Endothelial cell of hepatic sinusoid (primary cell): ENCODE measurements at regions not wholly inside any gene's neighbourhood (a gene's known extent, or its start where the extent isn't known, plus 50 kb on each side); places are given as distances from the start of the nearest gene placed in this dataset.

ENCODE experiments used
- in situ Hi-C: cut with HindIII; loops from 2 replicates; pipeline ENCODE4 v1.10.0; 2017; ENCODE audit warnings: low sequenced_read_pairs

DNA sequence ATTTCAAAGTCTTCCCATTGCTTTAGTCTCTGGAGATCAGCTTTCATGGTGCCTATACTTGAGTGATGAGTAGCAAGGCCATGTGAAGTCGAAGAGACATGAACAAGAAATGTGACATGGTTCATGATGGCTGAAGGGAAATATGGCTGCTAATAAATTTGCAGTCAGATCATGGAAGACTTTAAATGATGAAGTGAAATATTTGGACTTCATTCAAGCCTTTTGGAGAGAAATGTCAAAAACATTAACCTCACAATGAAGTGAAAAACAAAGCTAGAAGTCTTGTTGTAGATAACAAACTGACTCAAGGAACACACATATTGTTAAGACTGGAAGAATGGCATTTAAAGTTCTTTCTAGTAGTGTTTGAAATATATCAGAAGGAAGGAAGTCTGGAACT is 120.3 kb upstream of the CCDC54 start:
- in situ Hi-C loops, result loop anchor here (5.0 kb wide), 1 partner anchor 65 kb away; no protein-coding TSS in a partner anchor

DNA sequence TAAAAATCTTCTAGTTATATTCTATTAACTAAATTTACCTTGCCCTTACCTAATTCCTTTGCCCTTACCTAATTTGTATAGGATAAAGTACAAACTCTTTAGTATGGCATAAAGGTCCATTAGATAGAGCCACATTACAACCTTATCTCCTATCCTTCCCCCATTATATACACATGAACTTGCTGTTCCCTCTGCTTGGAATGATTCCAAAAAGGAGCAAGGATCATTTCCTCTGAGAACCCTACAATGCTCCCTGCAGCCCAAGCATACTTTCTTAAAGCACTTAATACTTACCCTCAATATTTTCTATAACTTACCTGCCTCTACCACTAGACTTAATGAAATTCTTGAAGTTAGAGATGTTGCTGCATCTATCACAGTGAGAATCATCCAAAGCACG is 118.9 kb upstream of the CCDC54 start:
- in situ Hi-C loops, result loop anchor here (5.0 kb wide), 1 partner anchor 64 kb away; no protein-coding TSS in a partner anchor

DNA sequence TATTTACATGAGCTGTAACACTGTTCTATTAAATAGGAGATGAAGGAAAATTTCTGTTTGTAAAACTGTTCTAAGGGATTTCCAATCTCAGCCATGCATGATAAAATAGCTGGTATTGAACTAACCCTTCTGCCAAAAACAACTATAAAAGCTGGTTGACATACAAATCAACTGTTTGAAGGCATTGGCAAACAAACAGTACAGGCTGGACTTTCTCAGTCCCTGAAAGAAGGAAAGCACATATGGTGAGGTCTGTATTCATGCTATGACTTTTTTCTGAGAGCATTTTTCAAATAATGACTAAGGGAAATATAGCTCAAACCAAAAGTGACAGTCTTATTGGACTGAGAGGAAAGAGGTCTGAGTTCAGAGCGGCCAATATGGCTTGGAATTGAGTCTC is 117.0 kb upstream of the CCDC54 start:
- in situ Hi-C loops, result no loop called here

GRCh38 chr3:107263269-107264021 is 113.8 kb upstream of the CCDC54 start:
- in situ Hi-C loops, result no loop called here

GRCh38 chr3:107264888-107265287 is 112.4 kb upstream of the CCDC54 start:
- in situ Hi-C loops, result no loop called here

- in situ Hi-C loops, result no loop called here
Measured at GRCh38 chr3:107265526-107265925, 111.7 kb upstream of the CCDC54 start.

DNA sequence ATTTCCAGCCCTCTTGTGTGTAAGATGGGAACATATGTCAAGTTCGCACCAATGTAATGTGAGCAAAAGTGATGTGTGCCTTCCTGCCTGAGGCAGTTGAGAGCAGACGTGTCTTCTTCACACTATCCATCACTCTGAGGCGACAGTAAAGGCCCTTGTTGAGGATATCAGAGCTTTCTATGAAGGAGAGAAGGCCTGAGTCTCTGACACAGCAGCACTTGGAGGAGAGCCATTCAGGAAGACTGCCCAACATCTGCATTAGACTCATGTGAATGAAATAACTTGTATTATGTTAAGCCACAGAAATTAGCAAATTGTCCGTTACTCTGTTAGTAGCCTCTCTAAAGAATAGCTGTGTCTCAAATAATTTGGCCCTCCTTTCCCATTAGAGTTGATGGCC is 108.8 kb upstream of the CCDC54 start:
- in situ Hi-C loops, result no loop called here

GRCh38 chr3:107269136-107269535 is 108.1 kb upstream of the CCDC54 start:
- in situ Hi-C loops, result no loop called here

DNA sequence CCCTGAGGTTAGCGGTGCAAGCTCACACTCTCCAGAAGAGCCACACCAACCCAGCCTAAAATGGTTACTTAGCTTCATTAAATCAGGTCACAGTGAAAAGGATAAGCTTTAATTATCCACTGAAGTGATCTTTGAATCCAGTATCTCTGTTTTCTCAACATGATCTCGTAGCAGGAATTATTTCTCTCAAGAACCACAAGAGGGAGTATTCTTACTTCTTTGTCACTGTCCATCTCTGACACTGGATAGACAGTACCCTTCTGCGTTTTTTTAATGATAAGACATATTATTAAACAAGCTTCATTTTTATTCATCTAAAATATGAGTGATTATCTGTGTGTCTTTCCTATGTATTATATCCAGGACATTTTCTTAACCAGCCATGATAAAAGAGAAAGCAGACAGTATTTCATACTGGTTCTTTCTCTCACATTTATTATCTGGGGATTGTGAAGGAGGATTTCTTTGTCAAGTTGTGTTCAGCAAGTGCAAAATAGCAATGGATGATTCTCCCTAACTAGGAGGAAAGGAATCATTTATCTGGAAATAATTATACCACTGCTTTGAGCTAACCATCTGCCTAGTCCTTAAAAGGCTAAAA is 105.4 kb upstream of the CCDC54 start:
- in situ Hi-C loops, result loop anchor here (10.0 kb wide), 2 partner anchors 143 to 413 kb away; no protein-coding TSS in a partner anchor

GRCh38 chr3:107272471-107272870 is 104.8 kb upstream of the CCDC54 start:
- in situ Hi-C loops, result loop anchor here (10.0 kb wide), 2 partner anchors 142 to 412 kb away; no protein-coding TSS in a partner anchor

DNA sequence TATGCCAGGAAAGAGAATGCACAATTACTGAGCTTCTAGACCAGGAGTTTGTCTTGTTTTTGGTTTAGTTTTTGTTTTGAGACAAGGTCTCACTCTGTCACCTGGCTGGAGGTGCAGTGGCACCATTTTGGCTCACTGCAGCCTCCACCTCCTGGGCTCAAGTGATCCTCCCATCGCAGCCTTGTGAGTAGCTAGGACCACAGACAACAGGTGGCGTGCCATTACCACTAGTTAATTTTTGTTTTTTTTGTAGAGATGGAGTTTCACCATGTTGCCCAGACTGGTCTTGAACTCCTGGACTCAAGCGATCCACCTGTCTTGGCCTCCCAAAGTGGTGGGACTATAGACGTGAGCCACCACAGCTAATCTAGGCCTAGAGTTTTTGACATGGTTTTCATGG is 104.4 kb upstream of the CCDC54 start:
- in situ Hi-C loops, result loop anchor here (10.0 kb wide), 2 partner anchors 142 to 412 kb away; no protein-coding TSS in a partner anchor

GRCh38 chr3:107273771-107274170 is 103.5 kb upstream of the CCDC54 start:
- in situ Hi-C loops, result loop anchor here (10.0 kb wide), 2 partner anchors 141 to 411 kb away; no protein-coding TSS in a partner anchor

GRCh38 chr3:107275511-107275910 is 101.7 kb upstream of the CCDC54 start:
- in situ Hi-C loops, result loop anchor here (10.0 kb wide), 2 partner anchors 139 to 409 kb away; no protein-coding TSS in a partner anchor

GRCh38 chr3:107283948-107284347 is 93.3 kb upstream of the CCDC54 start:
- in situ Hi-C loops, result no loop called here

GRCh38 chr3:107284612-107285011 is 92.6 kb upstream of the CCDC54 start:
- in situ Hi-C loops, result no loop called here

DNA sequence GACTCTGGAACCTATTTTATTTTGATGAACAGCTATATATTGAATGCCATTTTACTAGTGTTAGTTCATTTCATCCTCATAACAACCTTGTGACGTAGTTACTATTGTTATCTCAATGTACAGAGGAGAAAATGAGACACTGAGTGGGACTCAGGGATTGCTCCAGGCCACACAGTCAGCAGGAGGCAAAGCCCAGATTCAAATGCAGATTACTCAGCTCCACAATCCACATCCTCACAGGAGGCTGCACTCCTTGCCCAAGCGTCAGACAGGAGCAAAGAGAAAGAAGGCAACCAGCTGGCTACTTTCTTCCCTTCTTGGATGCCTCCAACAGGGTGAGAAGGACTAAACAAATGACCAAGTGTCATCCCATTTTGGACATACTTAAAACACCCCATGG is 92.0 kb upstream of the CCDC54 start:
- in situ Hi-C loops, result no loop called here

- in situ Hi-C loops, result no loop called here
Measured at GRCh38 chr3:107289354-107289753, 87.9 kb upstream of the CCDC54 start.

DNA sequence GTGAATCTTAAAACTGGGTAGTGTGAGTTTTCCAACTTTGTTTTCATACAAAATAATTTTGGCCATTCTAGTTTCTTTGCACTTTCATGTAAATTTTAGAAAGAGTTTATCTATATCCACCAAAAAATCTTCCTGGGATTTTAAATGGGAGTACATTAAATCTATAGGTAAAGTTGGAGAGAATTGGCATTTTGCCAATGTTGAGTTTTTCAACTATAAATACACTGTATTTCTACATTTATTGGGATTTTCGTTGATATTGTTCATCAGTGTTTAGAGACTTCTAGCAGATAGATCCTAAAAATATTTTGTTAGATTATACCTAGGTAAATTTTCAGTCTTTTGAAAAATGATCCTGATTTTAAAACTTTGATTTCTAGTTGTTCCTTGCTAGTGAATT is 83.1 kb upstream of the CCDC54 start:
- in situ Hi-C loops, result no loop called here

DNA sequence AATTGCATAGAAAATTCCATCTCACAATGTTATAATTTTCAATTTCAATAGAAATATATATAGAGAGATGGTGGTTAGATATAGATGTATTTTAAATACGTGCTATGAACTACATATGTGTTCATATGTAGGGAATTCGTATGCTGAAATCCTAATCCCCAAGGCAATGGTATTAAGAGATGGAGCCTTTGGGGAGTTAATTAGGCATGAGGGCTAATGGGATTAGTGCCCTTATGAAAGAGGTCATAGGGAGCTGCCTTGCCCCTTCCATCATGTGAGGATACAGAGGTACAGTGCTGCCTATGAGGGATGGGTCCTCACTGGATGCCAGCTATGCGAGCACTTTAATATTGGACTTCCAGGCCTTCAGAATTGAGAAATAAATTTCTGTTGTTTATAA is 79.6 kb upstream of the CCDC54 start:
- in situ Hi-C loops, result no loop called here

DNA sequence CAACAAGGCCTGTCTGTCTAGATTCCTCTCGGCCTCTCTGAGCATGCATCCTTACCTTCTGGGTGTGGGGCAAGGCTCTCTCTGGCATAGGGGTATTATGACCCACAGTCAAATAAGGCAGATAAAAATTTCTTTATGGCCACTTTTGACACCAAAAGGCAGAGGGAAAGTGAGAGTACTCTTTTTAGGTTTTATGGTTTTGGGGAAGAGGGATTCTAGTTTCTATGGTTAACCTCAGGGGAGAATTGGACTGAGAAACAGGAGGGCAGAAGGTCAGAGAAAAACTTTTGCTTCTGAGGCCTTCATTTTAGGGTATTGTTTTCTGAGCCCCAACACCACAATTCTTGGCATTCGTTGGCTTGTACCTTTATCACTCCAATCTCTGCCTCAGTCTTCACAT is 70.0 kb upstream of the CCDC54 start:
- in situ Hi-C loops, result no loop called here

GRCh38 chr3:107308716-107309115 is 68.5 kb upstream of the CCDC54 start:
- in situ Hi-C loops, result no loop called here

DNA sequence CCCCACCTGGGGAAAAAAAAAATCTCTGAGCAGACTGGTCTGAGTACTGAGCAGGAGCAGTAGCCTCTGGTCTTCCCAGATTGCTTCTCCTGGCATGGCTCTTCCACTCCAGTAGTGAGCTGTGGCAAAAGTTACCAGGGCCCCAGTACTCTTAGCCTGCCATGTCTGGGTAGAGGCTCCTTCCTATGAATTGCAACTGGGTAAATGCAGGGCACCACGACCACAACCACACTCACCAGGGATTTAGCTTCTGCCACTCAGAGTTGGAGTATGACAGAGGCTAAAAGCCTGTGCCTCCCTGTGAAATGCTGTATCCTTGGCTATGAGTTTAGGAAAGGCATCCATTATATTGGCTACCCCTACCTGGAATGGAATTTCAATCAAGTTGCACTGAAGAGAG is 67.9 kb upstream of the CCDC54 start:
- in situ Hi-C loops, result no loop called here
